ENCODE measurements at regions not wholly inside any gene's neighbourhood (a gene's known extent, or its start where the extent isn't known, plus 50 kb on each side); places are given as distances from the start of the nearest gene placed in this dataset.
"Not testable (repeated sequence)": the region's sequence is repeated elsewhere in the genome, so short reads cannot be mapped to it uniquely, and the experiment has no call there.

- not testable (repeated sequence) for H3K79me2 ChIP-seq (replicated peaks; ENCODE audit: insufficient read depth, low read length); H3F3A ChIP-seq (ENCODE audit: insufficient read depth, low read length, poor library complexity, severe bottlenecking); H3K36me3 ChIP-seq (ENCODE audit: insufficient read depth, low read length); H3K9ac ChIP-seq (ENCODE audit: low read length); H2AFZ ChIP-seq (ENCODE audit: low read depth, low read length); H4K20me1 ChIP-seq (ENCODE audit: insufficient read depth); H3K27ac ChIP-seq (ENCODE audit: low read length); H3K9me3 ChIP-seq (ENCODE audit: low read length); H3K4me3 ChIP-seq (ENCODE audit: low read length); H3K27me3 ChIP-seq (ENCODE audit: insufficient read depth, low read depth, low read length); H3K9me2 ChIP-seq (ENCODE audit: insufficient read depth, low read length); H3K4me2 ChIP-seq (ENCODE audit: low read length)
Observed at GRCh38 chr4:12609212-12609875, 874.8 kb downstream of the RAB28 start.

- Histone ChIP-seq H3K27me3 (ENCODE audit: insufficient read depth, low read depth, low read length) (no peaks in the 10 kb centered on the region), H3K4me3 (ENCODE audit: low read length) (no peak overlapping the region), H2AFZ (ENCODE audit: low read depth, low read length) (no peak overlapping the region), H3K9ac (ENCODE audit: low read length) (no peak overlapping the region), H3K9me2 (ENCODE audit: insufficient read depth, low read length) (no peaks in the 10 kb centered on the region), H3F3A (ENCODE audit: insufficient read depth, low read length, poor library complexity, severe bottlenecking) (no peaks in the 10 kb centered on the region), H4K20me1 (ENCODE audit: insufficient read depth) (no peaks in the 10 kb centered on the region), H3K4me2 (ENCODE audit: low read length) (no peak overlapping the region), H3K27ac (ENCODE audit: low read length) (no peak overlapping the region), H3K36me3 (ENCODE audit: insufficient read depth, low read length) (no peaks in the 10 kb centered on the region), H3K79me2 (replicated peaks; ENCODE audit: insufficient read depth, low read length) (no peaks in the 10 kb centered on the region), H3K9me3 (ENCODE audit: low read length) (no peaks in the 10 kb centered on the region)
- TF ChIP-seq, protein P1, sequence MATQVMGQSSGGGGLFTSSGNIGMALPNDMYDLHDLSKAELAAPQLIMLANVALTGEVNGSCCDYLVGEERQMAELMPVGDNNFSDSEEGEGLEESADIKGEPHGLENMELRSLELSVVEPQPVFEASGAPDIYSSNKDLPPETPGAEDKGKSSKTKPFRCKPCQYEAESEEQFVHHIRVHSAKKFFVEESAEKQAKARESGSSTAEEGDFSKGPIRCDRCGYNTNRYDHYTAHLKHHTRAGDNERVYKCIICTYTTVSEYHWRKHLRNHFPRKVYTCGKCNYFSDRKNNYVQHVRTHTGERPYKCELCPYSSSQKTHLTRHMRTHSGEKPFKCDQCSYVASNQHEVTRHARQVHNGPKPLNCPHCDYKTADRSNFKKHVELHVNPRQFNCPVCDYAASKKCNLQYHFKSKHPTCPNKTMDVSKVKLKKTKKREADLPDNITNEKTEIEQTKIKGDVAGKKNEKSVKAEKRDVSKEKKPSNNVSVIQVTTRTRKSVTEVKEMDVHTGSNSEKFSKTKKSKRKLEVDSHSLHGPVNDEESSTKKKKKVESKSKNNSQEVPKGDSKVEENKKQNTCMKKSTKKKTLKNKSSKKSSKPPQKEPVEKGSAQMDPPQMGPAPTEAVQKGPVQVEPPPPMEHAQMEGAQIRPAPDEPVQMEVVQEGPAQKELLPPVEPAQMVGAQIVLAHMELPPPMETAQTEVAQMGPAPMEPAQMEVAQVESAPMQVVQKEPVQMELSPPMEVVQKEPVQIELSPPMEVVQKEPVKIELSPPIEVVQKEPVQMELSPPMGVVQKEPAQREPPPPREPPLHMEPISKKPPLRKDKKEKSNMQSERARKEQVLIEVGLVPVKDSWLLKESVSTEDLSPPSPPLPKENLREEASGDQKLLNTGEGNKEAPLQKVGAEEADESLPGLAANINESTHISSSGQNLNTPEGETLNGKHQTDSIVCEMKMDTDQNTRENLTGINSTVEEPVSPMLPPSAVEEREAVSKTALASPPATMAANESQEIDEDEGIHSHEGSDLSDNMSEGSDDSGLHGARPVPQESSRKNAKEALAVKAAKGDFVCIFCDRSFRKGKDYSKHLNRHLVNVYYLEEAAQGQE (IDR thresholded peaks at IDR 0.05; ENCODE audit: borderline replicate concordance), result no peak
Observed at GRCh38 chr4:12595986-12596385, 888.2 kb downstream of the RAB28 start.

DNA sequence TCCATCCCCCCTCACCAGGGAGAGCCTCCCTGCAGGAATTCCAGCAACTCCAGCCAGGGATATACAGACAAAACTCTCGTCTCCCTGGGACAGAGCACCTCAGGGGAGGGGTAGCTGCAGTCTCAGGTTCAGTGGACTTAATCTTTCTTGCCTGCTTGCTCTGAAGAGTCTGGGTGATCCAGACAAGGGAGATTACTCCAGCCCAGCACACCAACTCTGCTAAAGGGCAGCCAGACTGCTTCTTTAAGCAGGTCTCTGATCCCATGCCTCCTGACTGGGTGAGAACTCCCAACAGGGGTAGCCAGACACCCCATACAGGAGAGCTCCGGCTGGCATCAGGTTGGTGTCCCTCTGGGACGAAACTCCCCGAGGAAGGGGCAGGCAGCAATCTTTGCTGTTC lies 888.7 kb downstream of the RAB28 start:
- Histone ChIP-seq H3K27ac (ENCODE audit: low read length) (no peak overlapping the region), H3K4me3 (ENCODE audit: low read length) (no peak overlapping the region), H4K20me1 (ENCODE audit: insufficient read depth) (no peaks in the 10 kb centered on the region), H3K9ac (ENCODE audit: low read length) (no peak overlapping the region), H3K9me2 (ENCODE audit: insufficient read depth, low read length) (no peaks in the 10 kb centered on the region), H2AFZ (ENCODE audit: low read depth, low read length) (no peak overlapping the region), H3K9me3 (ENCODE audit: low read length) (no peaks in the 10 kb centered on the region), H3K4me2 (ENCODE audit: low read length) (no peak overlapping the region), H3K79me2 (replicated peaks; ENCODE audit: insufficient read depth, low read length) (no peaks in the 10 kb centered on the region), H3K36me3 (ENCODE audit: insufficient read depth, low read length) (no peaks in the 10 kb centered on the region), H3F3A (ENCODE audit: insufficient read depth, low read length, poor library complexity, severe bottlenecking) (no peaks in the 10 kb centered on the region), H3K27me3 (ENCODE audit: insufficient read depth, low read depth, low read length) (no peaks in the 10 kb centered on the region)
- TF ChIP-seq CTCF (IDR thresholded peaks at IDR 0.05; ENCODE audit: poor library complexity, severe bottlenecking) (no peak), MXI1 (conservative IDR thresholded peaks at IDR 0.05; ENCODE audit: poor library complexity, severe bottlenecking) (no peak), POLR2AphosphoS5 (IDR thresholded peaks at IDR 0.05) (no peak), EP300 (conservative IDR thresholded peaks at IDR 0.05; ENCODE audit: poor library complexity, severe bottlenecking) (no peak), SMC3 (conservative IDR thresholded peaks at IDR 0.05; ENCODE audit: poor library complexity) (no peak), TAF1 (IDR thresholded peaks at IDR 0.05; ENCODE audit: low read depth) (no peak), RAD21 (conservative IDR thresholded peaks at IDR 0.05) (no peak), EZH2 (IDR thresholded peaks at IDR 0.05; ENCODE audit: borderline replicate concordance, insufficient read depth, low read length, poor library complexity, severe bottlenecking) (no peak)
- TF ChIP-seq, protein P1 (IDR thresholded peaks at IDR 0.05; ENCODE audit: borderline replicate concordance), result no peak
